ENCODE measurements at regions not wholly inside any gene's neighbourhood (a gene's known extent, or its start where the extent isn't known, plus 50 kb on each side); places are given as distances from the start of the nearest gene placed in this dataset.

DNA sequence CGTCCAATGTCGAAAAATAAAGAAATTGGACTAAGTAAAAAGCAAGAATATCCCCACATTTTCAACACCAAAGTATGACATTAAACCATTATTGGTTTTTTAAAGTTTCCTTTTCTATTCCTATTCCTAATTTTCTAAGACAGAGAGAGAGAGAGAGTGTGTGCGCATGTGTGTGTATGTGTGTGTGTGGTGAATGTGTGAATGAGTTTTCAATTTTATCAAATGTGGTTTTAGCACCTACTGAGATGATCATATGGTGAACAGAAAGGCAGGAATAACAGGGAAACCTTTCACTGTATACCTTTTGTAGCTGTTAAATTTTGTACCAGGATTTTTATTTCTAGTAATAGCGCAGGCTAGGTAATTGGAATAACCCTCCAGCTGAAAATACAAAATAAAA, 80.4 kb upstream of the RAP1B start:
- POLR2A ChIA-PET, result no interaction called here
- BruUV-seq (replicated peaks), result no TSS peak
- TF ChIP-seq, protein P1, sequence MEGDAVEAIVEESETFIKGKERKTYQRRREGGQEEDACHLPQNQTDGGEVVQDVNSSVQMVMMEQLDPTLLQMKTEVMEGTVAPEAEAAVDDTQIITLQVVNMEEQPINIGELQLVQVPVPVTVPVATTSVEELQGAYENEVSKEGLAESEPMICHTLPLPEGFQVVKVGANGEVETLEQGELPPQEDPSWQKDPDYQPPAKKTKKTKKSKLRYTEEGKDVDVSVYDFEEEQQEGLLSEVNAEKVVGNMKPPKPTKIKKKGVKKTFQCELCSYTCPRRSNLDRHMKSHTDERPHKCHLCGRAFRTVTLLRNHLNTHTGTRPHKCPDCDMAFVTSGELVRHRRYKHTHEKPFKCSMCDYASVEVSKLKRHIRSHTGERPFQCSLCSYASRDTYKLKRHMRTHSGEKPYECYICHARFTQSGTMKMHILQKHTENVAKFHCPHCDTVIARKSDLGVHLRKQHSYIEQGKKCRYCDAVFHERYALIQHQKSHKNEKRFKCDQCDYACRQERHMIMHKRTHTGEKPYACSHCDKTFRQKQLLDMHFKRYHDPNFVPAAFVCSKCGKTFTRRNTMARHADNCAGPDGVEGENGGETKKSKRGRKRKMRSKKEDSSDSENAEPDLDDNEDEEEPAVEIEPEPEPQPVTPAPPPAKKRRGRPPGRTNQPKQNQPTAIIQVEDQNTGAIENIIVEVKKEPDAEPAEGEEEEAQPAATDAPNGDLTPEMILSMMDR (IDR thresholded peaks at IDR 0.05; ENCODE audit: unreplicated experiment), result no peak
- H3K4me3 Mint-ChIP-seq (ENCODE audit: unreplicated experiment), result no peak overlapping the region
- CTCF ChIA-PET, result interaction anchor here (1.0 kb wide), 1 partner anchor 20 kb away, joined by 4 read pairs; no protein-coding TSS in a partner anchor
- DNase-seq (ENCODE audit: unreplicated experiment), result no peak
- no peaks in the 10 kb centered on the region for H3K36me3 Mint-ChIP-seq (ENCODE audit: insufficient read depth, unreplicated experiment)
- H3K4me1 Mint-ChIP-seq (ENCODE audit: insufficient read depth, unreplicated experiment), result peaks cover 16% of the 10 kb centered on the region
- H3K27ac Mint-ChIP-seq (ENCODE audit: low read depth, unreplicated experiment), result no peak overlapping the region
- no peaks in the 10 kb centered on the region for H3K27me3 Mint-ChIP-seq (ENCODE audit: insufficient read depth, unreplicated experiment)
- intact Hi-C loops (cut with micrococcal nuclease), result no loop called here
- H3K9me3 Mint-ChIP-seq (ENCODE audit: unreplicated experiment), result no peaks in the 10 kb centered on the region

- Mint-ChIP-seq H3K27me3 (ENCODE audit: insufficient read depth, unreplicated experiment) (no peaks in the 10 kb centered on the region), H3K27ac (ENCODE audit: low read depth, unreplicated experiment) (peak overlapping the region; percentile 26), H3K36me3 (ENCODE audit: insufficient read depth, unreplicated experiment) (no peaks in the 10 kb centered on the region), H3K4me3 (ENCODE audit: unreplicated experiment) (no peak overlapping the region), H3K4me1 (ENCODE audit: insufficient read depth, unreplicated experiment) (peaks cover 16% of the 10 kb centered on the region), H3K9me3 (ENCODE audit: unreplicated experiment) (no peaks in the 10 kb centered on the region)
- CTCF ChIA-PET, result interaction anchor here (1.0 kb wide), 1 partner anchor 21 kb away, joined by 4 read pairs; no protein-coding TSS in a partner anchor
- intact Hi-C loops (cut with micrococcal nuclease), result no loop called here
- peak; percentile 43 for DNase-seq (ENCODE audit: unreplicated experiment)
- no TSS peak for BruUV-seq (replicated peaks)
- TF ChIP-seq, protein P1 (IDR thresholded peaks at IDR 0.05; ENCODE audit: unreplicated experiment), result no peak
- POLR2A ChIA-PET, result no interaction called here
These were observed 79.7 kb upstream of the RAP1B start for GRCh38 chr12:68530965-68531364.

GRCh38 chr12:68532204-68532886, 78.4 kb upstream of the RAP1B start:
- TF ChIP-seq, protein P1 (IDR thresholded peaks at IDR 0.05; ENCODE audit: unreplicated experiment), result no peak
- Mint-ChIP-seq H3K4me3 (ENCODE audit: unreplicated experiment) (no peak overlapping the region), H3K36me3 (ENCODE audit: insufficient read depth, unreplicated experiment) (no peaks in the 10 kb centered on the region), H3K4me1 (ENCODE audit: insufficient read depth, unreplicated experiment) (peaks cover 16% of the 10 kb centered on the region), H3K9me3 (ENCODE audit: unreplicated experiment) (no peaks in the 10 kb centered on the region), H3K27ac (ENCODE audit: low read depth, unreplicated experiment) (peak overlapping the region; percentile 24), H3K27me3 (ENCODE audit: insufficient read depth, unreplicated experiment) (no peaks in the 10 kb centered on the region)
- CTCF ChIA-PET, result no interaction called here
- DNase-seq (ENCODE audit: unreplicated experiment), result peak; percentile 16
- POLR2A ChIA-PET, result no interaction called here
- intact Hi-C loops (cut with micrococcal nuclease), result no loop called here
- BruUV-seq (replicated peaks), result no TSS peak

DNA sequence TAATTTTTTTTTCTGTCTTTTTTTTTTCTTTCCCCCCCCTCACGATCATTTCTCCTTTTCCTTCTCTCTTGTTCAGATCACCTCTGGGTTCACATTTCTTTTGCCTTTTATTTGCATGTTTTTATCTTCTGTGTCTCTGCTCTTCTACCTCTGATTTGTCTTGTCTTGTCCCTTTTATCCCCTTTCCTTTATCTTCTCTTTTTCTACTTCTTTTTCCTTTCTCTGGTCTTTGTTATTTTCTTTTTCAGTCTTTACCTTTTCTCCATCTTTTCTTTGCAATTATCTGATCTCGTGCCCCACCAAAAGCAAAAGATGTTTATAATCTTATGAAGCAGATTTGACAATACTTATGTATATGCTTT, 77.8 kb upstream of the RAP1B start:
- BruUV-seq (replicated peaks), result no TSS peak
- H3K9me3 Mint-ChIP-seq (ENCODE audit: unreplicated experiment), result no peaks in the 10 kb centered on the region
- peaks cover 16% of the 10 kb centered on the region for H3K4me1 Mint-ChIP-seq (ENCODE audit: insufficient read depth, unreplicated experiment)
- H3K36me3 Mint-ChIP-seq (ENCODE audit: insufficient read depth, unreplicated experiment), result no peaks in the 10 kb centered on the region
- no peak overlapping the region for H3K4me3 Mint-ChIP-seq (ENCODE audit: unreplicated experiment)
- DNase-seq (ENCODE audit: unreplicated experiment), result no peak
- no peaks in the 10 kb centered on the region for H3K27me3 Mint-ChIP-seq (ENCODE audit: insufficient read depth, unreplicated experiment)
- intact Hi-C loops (cut with micrococcal nuclease), result no loop called here
- TF ChIP-seq, protein P1 (IDR thresholded peaks at IDR 0.05; ENCODE audit: unreplicated experiment), result no peak
- ChIA-PET POLR2A (no interaction called here), CTCF (no interaction called here)
- peak overlapping the region; percentile 24 for H3K27ac Mint-ChIP-seq (ENCODE audit: low read depth, unreplicated experiment)

Data from MCF 10A (cell line).